ENCODE measurements at regions not wholly inside any gene's neighbourhood (a gene's known extent, or its start where the extent isn't known, plus 50 kb on each side); places are given as distances from the start of the nearest gene placed in this dataset.

DNA sequence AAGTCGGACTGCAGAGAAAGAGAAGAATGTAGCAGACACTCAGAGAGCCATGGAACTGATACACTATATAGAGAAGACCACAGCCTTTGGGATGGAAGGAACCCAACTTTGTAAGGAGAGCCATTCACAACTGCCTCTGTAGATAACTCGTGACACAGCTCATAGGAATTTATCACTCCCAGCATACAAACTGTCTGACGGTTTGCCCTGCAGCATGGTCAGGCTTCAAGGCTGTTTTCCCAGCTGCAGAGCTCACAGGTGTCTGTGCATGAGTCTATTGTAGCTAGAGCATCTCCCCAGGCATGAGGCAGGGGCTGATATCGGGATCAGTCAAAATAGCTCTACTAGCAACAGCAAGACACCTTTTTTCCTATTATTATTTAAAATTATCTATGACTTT, 130.5 kb upstream of the DTNBP1 start:
- no peak for DNase-seq

GRCh38 chr6:15792842-15793241, 130.0 kb upstream of the DTNBP1 start:
- no peak for DNase-seq

GRCh38 chr6:15791448-15792181, 128.8 kb upstream of the DTNBP1 start:
- DNase-seq: no peak

- DNase-seq: no peak
Observed at GRCh38 chr6:15790116-15790515, 127.3 kb upstream of the DTNBP1 start.

GRCh38 chr6:15786846-15787245, 124.0 kb upstream of the DTNBP1 start:
- DNase-seq: no peak

GRCh38 chr6:15783484-15783883, 120.7 kb upstream of the DTNBP1 start:
- DNase-seq: no peak

DNA sequence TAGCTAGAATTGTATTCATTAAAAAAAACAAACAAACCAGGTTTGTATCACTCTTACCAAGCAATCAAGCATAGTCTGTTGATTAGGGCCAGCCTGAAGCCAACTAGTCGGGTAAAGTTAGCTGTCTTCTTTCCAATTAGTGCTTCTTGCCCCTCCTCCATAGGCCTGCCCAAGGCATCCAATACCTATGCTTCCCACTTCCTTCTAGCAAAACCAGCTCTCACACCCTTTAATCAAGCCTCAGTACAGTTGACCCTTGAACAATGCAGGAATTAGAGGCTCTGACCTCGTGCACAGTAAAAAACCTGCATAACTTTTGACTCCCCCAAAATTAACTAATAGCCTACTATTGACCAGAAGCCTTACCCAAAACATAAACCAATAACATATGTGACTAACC, 119.1 kb upstream of the DTNBP1 start:
- DNase-seq: no peak

- no peak for DNase-seq
Observed at GRCh38 chr6:15781333-15781732, 118.5 kb upstream of the DTNBP1 start.

- DNase-seq: no peak
Observed at GRCh38 chr6:15780437-15780836, 117.6 kb upstream of the DTNBP1 start.

DNA sequence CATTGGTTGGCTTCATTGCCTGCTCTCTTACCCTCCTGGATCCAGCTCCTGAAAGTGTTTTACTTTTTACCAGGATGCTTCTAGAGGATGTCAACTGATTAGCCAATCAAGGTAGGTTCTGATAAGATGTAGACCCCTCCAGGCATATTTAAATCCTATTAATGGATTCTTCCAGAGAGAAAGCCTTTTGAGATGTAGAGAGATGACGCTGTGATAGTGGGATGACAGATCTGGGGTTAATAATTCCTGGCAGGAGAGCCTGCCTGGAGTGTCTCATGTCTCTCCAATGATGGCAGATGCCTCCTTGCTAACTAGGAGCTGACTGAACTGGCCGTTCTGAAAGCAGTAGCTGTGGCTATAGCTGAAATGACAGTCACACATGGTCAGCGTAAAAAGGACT, 116.9 kb upstream of the DTNBP1 start:
- no peak for DNase-seq

- DNase-seq: no peak
Observed at GRCh38 chr6:15776458-15776980, 113.7 kb upstream of the DTNBP1 start.

DNA sequence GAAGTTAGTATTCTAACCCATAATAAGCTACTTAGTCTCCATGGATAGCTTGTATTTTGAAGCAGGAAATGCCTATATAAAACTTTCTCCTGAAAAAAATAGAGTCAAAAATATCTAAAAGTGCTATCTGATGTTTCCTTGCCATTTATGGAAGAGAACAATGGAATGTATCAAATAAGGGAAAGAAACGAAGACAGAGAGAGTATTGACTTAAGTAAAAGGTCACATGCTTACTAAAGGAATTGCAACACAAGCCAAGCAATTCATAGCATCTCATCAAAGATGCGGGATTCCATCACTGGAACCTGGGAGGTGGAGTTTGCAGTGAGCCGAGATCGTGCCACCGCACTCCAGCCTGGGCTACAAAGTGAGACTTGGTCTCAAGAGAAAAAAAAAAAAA, 112.9 kb upstream of the DTNBP1 start:
- DNase-seq: no peak

DNA sequence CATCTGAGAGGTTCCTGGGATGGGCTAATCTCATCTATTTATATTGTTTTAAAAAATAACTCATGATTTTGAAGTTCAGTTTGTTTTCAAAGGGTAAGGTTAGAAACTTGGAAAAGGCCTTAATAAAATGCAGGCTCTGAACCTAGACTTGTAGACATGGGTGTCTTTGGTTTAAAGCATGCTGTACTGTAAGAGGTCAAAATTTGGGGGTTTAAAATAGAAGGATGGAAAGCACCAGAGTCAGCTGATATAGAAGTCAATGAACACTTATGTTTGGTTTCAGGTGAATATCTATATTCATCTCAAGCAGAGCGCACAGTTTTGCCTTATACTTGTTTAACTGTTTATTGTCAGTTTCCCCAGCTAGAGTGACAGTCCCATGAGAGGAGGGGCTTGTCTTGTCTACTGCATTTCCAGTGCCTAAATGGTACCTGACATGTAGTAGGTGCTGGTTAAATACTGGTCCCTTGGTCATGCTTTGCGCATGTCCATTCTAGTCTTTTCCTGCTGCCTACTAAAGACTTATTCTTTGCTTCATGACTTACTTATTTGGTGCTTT, 112.3 kb upstream of the DTNBP1 start:
- DNase-seq: no peak

GRCh38 chr6:15773806-15774410, 111.1 kb upstream of the DTNBP1 start:
- DNase-seq: no peak

DNA sequence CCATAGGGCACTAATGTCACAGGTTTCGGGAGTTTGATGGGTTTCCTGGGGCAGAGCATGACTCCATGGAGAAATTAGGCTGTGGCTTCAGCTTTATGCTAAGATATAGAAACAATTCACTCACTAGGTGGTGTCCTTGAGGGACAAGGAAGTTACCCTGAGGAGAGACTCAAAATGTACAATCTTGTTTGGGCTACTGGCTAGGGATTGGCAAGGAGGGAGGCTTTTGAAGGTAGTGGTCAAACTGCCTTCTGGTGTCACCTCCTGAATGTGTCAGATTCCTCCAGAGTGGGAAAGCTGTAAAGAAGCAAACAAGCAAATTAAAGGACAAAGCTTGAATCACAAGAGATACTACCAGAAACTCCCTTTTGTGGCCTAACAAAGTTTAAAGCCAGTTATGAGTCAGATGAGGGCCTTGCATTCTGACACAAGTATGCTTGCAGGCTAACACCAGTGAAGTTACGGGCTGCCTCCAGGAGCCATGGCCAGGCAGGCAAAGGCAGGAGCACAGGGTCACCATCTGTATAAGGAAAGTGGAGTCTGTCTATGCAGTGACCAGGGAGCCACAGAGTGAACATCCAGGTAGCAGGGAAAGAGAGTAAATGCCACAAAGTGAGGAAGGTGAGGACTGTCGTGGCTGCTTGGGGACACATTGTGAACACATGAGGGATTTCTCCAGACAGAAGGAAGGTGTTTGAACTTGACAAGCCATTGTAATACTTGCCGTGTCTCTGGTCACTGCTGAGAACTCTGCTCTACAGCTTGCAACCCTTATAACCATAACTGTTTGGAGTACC, 107.7 kb upstream of the DTNBP1 start:
- DNase-seq: no peak

GRCh38 chr6:15769511-15770018, 106.7 kb upstream of the DTNBP1 start:
- no peak for DNase-seq

GRCh38 chr6:15768999-15769398, 106.2 kb upstream of the DTNBP1 start:
- DNase-seq: no peak

- no peak for DNase-seq
Observed at GRCh38 chr6:15763837-15764236, 101.0 kb upstream of the DTNBP1 start.

DNA sequence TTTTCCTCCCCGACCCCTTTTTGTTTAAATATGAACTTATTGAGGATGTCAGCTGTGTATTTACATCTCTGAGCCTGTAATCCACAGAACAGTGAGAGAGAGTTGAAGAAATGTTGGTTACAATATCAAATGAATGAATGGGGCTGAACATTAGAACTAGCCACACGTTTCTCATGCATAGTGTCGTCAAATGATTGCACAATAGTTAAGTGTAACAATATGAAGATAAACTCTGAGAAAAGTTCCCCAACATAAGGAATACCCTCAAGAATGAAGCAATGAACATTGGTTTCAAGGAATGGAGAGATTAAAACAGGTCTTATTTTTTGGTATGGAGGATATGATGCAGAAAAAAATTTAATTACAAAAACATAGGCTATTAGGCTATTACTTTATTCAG, 100.5 kb upstream of the DTNBP1 start:
- no peak for DNase-seq

DNA sequence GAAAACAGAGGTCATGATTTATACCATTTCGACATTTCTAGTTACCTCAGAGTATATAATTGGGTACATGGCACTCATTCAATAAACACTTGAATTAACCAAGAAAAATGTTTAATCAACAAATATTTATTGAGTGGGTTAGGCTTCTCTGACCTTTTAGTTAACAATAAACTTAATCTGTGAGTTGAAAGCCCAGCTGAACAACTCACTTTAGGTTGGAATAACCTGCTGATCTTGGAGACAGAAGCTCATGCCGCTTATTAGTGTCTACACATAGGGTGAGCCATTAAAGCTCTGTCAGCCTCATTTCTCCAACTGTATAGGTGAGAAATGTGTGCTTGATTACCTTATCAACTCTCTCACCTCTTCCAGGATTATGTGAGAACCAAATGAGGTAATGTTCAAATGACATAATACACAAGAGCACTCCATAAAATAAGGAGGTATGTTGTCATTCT, 98.2 kb upstream of the DTNBP1 start:
- DNase-seq: no peak

- no peak for DNase-seq
Observed at GRCh38 chr6:15758631-15759215, 95.9 kb upstream of the DTNBP1 start.

DNA sequence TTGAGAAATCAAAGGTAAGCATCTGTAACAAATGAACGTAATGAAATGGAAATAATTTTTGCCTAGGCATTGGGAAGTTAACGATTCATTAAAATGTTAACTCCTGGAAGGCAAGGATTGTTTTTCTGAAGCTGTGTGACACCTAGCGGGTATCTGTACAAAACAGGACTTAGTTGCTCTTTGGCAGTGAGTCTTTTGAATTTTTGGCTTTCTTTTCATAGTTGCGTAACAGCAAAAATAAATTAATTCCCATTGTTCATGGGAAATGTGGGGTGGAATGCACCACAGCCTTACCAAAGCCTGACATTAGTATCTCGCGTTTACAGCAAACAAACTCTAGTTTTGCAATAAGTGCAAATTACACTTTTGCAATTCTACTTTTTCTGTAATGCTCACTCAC, 92.7 kb upstream of the DTNBP1 start:
- DNase-seq: no peak

- DNase-seq: no peak
Observed at GRCh38 chr6:15754706-15755079, 91.9 kb upstream of the DTNBP1 start.
